Frontal cortex (tissue), 3 donors: ENCODE measurements at regions not wholly inside any gene's neighbourhood (a gene's known extent, or its start where the extent isn't known, plus 50 kb on each side); places are given as distances from the start of the nearest gene placed in this dataset.

Experiments
- DNase-seq, 2 donors: peaks; one replicate each; pipeline ENCODE4 v3.0.0; 2012; ENCODE audit warnings: low spot score in 2 of 2
- FAIRE-seq: peaks from 2 replicates; lab custom pipeline; 2012; peaks lifted over from hg19 to GRCh38; lab: Jason Lieb, UNC
- donor health status: control.
- donor health status: control.
- donor health status: control.

DNA sequence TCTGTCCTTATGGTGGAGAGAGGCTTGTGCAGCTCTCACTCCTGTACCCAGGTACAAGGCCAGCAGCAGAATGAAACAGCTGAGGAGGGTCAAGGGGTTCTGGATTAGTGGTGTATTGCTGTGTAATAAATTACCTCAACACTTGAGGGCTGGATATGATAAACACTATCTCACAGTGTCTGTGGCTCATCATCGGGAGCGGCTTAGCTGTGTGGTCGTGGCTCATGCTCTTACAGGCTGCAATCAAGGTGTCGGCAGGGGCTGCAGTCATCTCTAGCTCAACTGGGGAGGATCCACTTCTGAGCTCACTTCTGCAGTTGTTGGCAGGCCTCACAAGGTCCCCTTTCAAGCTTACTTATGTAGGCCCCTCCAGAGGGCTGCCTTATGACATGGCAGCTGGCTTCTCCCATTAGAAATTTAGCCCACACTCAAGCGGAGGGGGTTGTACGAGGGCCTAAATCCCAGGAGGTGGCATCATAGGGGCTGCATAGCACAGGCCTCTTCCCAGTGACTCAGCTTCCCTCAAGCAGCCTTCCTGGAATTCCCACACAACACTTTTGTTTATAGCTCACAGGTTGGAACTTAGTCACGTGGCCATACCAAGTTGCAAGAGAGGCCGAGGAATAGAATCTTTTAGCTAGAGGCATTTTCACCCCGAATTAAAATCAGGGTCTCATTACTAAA lies 148.2 kb upstream of the RPS6KA3 start:
- no peak for FAIRE-seq
- DNase-seq = no peak

DNA sequence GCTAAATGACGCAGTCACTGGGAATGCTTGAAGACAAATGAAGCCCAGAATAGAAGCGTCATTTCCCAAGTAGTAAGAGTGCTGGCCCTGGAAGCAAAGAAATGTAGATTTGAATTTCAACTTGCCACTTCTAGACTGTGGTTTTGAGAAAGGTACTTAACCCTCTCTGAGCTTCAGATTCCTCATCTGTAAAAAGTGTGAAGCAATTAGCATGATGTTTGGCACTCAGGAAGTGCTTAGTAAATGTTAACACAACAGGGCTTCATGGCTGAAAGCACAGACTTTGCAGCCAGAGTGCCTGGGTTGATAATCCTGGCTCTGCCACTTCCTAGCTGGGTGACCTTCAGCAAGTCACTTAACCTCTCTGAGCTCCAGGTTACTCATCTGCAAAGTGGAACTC lies 147.4 kb upstream of the RPS6KA3 start:
- FAIRE-seq (no peak), DNase-seq (no peak)

DNA sequence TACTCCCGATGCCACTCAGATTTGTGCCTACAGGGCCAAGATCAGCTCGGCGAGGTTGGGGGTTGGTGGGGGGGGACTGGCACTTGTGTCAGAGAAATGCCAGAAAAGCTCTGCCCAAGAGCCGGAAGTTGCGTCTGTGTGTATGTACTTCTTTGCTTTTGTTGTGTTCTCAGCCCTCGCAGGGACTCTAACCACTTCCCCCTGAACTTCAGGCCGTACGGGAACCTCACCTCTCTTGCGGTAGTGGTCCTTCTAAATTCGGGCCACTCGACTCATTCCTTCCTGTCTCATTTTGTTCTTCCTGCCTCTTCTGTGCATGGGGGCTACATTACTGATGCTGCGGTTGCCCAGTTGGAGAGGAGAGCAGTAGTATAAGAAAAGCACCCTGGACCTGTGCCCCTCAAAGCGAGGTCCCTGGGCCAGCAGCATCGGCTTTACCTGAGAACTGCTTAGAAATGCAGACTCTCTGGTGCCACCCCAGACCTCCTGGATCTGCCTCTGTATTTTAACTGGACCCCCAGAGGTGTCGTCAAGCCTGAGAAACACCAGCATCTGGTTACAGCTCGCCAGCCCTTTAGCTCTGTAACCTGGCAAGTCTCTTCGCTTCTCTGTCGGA lies 146.3 kb upstream of the RPS6KA3 start:
- FAIRE-seq (no peak), DNase-seq (peak in 1 of 2 donors; percentile 2)

DNA sequence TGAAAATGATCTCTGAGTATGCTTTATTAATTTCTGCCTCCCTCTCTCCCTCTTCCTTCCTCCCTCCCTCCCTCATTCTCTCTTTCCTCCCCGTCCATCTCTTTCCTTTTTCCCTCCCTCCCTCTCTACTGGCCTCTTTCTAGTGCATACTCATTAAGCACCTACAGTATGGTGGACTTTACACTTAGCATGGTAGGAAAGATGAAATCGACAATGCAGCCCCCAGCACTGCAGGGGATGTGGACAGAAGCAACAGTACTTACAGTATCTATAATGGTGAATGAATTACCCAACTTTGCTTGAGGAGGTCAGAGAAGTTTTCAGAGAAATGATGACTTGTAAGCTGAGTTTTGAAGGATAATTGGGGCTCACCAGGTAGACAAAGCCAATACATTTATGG lies 143.8 kb upstream of the RPS6KA3 start:
- no peak for FAIRE-seq

DNA sequence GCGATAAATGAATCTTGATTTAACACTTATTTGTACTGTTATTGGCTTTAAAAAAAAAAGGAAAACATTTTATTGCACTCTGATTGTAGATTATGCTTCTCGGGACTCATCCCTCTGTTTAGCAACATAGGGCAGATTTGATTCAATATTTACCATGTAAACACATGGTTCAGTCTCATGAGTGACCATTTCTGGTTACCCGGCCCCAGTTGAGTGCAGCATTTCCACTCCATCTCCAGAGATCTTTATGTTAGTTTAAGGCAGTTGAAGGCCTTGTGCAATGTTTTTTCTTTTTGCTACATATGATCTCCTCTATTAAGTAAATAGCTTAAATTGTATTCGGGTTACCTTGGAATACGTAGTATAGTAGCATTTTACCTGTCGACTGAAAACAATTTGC lies 143.3 kb upstream of the RPS6KA3 start:
- FAIRE-seq = no peak

More for the DNA sequence above, 143.8 kb upstream of the RPS6KA3 start:
- DNase-seq = no peak

DNA sequence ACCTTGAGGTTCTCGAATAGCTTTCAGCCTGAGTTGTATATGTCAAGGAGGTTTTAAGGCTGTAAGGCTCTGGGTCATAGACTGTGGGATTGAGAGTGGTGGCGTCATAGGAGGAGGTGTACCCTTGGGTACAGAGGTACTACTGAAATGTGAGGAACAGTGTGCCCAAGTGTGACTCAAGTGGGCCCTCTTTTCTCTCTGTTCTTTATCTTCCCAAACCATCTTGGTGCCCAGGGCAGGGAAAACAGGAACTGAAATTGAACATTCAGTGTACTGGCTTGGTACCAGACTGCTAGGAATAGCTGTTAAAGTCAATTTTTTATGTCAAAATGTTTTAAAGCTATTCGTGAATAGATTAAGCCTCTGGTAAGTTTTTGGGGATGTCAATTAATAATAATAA lies 136.2 kb upstream of the RPS6KA3 start:
- DNase-seq = no peak
- no peak for FAIRE-seq

More for the DNA sequence above, 143.3 kb upstream of the RPS6KA3 start:
- no peak for DNase-seq

DNA sequence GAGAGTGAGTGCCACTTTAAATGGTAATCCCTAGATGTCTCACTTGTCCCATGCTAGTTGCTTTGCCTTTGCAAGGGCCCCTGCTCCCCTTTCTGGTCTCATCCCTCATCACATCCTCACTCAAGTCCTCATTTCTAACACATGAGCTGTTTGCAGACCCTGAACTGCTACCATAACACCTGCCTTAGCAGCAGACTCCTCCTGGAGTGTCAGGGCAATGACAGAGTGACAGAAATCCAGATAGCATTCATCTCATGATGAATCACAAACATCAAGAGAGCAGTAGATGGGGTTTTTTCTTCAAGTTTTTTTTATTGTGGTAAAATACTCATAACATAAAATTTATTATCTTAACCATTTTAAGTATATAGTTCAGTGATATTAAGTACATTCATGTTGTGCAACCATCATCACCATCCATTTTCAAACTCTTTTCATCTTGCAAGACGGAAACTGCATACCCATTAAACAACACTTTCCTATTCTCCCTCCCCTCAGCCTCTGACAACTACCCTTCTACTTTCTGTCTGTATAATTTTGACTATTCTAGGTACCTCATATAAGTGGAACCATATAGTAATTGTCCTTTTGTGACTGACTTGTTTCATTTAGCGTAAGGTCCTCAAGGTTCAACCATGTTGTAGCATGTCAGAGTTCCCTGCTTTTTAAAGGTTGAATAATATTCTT lies 133.2 kb upstream of the RPS6KA3 start:
- FAIRE-seq (no peak), DNase-seq (no peak)

DNA sequence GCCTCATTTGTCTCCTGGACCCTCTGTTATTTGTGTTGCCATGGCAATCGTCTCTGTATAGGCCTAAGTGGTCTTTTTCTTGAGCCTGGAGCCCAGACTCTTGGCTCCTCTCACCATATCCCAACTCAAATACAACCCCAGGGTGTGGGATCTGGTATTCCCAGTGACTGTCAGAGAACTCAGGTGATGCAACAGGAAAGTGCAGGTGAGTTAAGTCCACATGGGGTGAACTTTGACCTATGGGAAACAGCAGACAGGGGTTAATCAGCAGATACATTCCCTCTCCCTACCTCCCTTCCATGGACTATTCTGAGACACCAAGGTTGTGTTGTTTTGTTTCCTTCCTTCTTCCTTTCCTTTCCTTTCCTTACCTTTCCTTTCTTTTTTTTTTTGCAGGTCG lies 130.9 kb upstream of the RPS6KA3 start:
- DNase-seq = no peak
- FAIRE-seq = no peak

DNA sequence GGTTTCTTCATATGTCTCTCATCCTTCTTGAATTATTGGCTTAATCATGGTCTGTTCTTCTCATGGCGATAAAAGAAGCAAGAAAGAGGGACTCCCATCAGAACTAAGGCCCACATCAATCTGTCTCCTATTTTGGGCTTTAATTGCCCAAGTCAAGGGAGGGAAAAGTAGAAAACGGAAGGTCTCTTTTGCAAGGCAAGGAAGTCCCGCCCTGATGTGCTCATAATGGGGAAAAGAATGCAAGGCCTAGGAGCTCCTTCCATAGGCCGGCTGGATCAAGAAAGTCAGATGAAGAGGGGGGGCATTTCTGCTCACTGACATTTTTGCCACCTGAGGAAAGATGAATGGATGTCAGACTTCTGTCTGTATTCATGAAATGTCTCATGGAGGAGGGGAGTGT lies 127.7 kb upstream of the RPS6KA3 start:
- FAIRE-seq = no peak
- no peak for DNase-seq

DNA sequence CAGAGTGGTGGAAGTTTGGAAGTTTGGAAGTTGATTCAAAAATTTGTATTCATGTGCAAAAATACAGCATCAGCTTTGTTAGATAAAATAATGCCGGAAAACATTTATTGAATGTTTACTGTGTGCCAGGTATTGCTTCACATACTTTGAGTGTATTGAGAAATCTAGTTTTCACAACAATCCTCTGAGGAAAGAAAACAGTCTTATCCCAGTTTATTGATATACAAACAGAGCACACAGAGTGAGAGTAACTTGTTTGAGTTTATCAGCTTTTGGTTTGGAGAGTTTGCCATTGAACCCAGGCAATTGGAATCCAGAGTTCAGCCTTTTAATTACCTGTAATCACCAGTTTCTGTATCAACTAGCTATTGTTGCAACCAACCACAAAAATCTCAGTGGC lies 127.2 kb upstream of the RPS6KA3 start:
- no peak for DNase-seq
- no peak for FAIRE-seq

DNA sequence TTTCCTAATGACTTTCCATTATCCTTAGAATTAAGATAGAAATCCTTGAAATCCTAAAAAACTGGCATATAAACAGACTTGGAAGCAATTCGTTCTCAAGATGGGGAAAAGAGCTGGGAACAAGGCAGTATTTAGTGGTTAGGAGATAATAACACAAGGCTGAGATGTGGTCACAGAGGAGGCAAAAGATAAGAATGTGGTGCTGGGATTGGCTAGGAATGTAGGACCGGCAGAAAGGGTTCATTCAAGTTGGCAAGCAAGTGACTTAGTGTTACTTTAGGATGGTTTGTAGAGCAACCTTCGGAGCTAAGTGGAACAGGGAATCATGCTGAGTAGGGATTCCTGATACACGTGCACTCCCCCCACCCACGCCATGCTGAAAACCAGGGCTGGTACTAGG lies 121.9 kb upstream of the RPS6KA3 start:
- DNase-seq (no peak), FAIRE-seq (no peak)

DNA sequence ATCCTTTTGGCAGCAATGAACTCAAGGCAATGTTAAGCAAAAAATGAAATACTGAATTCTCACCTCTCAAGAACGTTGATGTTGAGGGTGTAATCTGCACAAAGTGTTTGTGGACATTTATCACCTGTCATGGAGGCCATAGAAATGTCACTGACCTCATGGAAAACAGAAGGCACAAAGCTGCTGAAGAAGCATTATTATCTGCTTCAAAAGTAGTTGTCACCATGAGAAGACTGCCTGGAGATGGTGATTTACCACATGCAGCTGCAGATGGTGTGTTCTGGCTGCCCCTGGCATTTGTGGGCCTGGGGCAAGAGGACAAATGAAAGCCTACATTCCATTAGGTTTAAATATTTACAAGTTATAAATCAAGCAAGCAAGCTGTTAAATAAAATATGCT lies 116.8 kb upstream of the RPS6KA3 start:
- FAIRE-seq = no peak
- no peak for DNase-seq

DNA sequence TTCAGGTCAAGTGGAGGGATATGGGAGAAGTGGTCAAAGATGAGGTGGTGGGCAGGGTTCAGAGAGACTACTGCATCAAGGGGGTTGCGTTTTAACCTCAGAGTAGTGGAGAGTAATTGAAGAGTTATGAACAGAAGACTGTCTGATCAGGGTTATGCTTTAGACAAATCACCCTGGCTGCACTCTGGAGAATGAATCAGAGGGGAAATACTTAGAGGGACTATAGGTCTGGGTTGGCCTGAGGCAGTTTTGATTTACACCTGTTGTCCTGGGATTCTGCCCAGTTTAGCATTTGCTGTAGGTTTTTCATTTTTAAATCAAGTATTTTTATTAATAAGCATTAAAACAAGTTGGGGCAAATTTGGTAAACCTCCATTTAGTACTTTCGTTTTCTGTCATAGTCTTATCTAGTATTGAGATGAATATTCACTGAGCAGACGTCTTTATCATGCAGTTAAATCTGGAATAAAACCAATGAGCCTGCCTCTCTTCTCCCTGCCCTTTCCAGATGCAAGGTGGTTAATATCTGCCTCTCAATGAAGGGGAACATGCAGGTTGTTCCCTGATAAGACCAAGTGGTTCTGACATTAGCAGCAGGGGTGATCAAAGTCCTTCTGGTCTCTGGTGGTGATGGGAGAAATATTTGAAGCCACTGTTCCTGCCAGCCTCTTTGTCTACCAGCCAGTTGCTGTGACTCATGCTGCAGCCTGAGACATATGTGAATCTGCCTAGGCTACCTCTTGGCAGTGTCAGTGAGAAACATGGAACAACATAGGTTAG lies 116.0 kb upstream of the RPS6KA3 start:
- FAIRE-seq (no peak), DNase-seq (no peak)

DNA sequence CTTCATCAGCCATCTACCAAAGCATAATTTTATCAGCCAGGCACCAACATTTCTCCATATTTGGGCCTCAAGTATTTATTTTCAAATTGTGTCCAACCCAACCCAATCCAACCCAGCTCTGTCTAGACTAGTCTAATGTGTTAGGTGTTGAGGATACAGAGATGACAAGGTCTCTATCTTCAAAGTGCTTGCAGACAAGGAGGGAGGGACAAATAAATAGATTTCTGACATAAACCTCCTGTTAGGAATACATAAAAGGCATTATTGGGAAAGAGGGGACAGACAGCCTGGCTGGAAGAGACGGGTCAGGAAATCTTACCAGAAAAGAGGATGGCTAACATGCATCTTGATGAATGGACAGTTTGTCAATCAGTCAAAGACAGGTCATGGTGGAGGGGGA lies 115.4 kb upstream of the RPS6KA3 start:
- DNase-seq (no peak), FAIRE-seq (no peak)

DNA sequence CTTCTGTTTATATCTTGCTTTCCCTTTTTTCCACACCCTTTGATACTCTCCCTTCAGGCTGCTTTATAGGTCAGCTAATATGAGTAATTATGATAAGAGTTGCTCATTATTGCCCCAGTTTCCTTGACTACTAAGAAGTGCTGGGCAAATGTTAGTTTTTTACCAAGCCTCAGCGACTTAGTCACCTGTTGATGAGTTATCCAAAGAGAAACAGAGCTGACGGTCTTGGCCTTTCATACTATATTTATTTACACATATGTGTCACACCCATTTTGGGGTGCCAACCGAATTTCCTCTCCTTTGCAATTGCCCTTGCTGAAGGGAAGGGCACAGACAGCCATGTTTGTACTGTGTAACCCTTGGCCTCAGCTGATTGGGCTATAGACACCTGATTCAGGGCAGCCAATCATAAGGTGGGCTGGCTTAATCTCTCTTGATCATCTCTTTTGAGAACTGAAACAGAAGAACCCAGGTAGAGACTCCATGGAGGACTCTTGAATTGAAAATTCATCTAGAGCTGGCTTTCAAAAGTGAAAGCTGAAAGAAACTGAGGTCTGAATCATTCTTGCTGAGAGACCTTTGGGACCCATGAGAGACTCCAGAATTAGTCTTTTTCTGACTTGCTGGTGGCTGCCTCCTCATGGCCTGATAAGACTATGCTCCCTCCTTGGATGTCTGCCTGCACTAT lies 111.7 kb upstream of the RPS6KA3 start:
- DNase-seq (no peak), FAIRE-seq (no peak)

DNA sequence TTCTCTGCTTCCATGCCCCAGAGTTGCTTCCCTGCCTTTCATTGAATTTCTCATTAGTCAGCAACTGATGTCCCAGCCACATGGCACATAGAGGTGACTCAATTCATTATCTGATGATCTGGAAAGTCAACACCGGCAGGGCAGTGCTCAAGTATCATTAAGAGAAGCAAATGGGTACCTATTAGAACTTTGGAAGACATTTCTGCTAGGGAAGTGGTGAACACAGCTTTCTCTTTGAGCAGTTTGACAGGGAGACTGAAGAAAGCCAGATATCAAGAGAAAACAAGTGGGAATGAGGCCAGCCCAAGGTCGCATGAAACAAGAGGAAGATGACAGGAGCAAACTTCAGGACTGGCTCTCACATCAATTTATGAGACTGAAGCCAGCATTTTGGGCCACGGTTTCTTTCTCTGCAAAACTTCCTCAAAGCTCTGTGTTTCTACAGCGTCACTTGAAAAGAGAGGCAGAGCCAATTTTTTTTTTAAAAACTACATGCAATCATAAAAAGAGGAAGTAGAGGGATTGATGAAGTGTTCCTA lies 108.3 kb upstream of the RPS6KA3 start:
- FAIRE-seq (no peak), DNase-seq (no peak)

DNA sequence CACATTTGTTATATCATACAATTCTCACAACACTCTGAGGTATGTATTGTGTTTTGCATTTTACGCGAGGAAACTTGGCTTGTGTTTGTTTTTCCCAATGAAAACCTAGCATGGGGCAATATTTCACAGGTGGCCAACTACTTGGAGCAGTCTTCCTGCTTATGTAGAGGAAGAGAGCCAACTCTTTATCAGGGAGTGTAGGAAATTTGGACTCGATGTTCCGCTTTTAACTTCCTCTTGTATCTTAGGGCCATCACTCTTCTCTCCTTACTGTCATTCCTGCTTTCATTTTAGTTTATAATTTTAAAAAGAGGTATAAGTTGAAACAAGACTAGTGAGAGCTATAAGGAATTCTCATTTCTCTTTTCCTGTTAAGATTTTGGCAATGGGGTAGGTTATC lies 107.7 kb upstream of the RPS6KA3 start:
- no peak for FAIRE-seq
- DNase-seq = no peak

DNA sequence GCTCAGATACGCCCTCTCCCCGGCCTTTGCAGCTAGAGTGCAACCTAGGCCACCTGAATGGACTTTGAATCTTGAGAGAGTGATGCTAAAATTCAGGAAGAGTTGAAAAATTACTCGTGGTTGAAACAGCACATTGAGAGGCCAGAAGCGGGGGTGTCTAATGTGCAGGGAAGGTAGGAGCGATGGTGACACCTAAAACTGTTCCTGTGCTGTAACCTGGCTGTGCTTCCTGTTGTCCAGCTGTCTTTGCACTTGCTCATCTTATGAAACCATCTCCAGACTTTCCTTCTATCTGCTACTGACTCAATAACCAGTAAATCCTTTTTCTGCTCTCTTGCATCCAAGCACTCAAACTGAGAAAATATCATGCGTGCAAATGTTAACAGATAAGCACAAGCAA lies 106.4 kb upstream of the RPS6KA3 start:
- FAIRE-seq (no peak), DNase-seq (no peak)

DNA sequence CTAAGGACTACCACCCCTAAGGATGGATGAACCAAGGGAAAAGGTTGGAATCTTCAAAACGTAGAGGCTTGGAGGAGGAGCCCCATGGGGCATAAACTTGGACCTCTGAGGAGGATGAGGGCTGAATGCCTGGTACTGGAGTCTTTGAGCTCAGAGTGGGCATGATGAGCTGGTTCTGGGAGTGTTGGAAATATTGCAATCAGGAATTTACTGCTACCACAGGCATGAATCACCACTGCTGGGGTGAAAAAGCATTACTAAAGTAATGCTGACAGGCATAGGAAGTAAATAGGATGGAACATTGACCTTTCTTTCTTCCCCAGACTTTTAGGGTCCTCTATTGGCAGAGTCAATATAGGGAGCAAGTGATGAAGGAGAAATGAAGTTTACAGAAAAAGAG lies 105.8 kb upstream of the RPS6KA3 start:
- DNase-seq (no peak), FAIRE-seq (no peak)

DNA sequence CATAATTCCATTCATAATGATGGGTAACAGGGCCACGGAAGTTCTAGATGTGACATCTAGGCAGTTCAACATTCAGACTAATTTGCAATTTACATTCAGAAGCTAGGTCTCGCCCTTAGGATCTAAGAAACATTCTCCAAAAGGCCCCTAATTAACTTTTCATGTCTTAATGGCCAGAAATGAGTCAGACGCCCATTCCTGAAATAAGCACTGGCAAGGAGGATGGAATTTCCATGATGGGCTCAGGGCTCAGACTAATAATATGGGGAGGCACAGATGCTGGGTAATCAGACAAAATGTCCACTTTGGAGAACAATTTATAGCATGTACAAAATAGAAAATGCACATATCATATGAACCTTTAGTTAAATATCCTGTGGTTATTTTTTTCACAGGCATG lies 102.8 kb upstream of the RPS6KA3 start:
- FAIRE-seq (no peak), DNase-seq (no peak)
